Coronary artery (tissue), 2 donors: ENCODE measurements at regions not wholly inside any gene's neighbourhood (a gene's known extent, or its start where the extent isn't known, plus 50 kb on each side); places are given as distances from the start of the nearest gene placed in this dataset.
"Not testable (repeated sequence)": the region's sequence is repeated elsewhere in the genome, so short reads cannot be mapped to it uniquely, and the experiment has no call there.

Experiments used
- DNase-seq: peaks from one replicate; pipeline ENCODE4 v3.0.0-alpha.2; 2017; ENCODE audit warnings: low spot score
- H3K27ac ChIP-seq, 2 donors: fragments of 200-600 bp; sonication (generic); one replicate each; pipeline ENCODE4 v1.5.1; 2016 to 2019
- H3K4me3 ChIP-seq: fragments of 200-600 bp; sonication (generic); 2 replicates; pipeline ENCODE4 v1.5.1; 2016; ENCODE audit warnings: mild to moderate bottlenecking, moderate library complexity
- CTCF ChIP-seq: fragments of 200-600 bp; sonication (generic); IDR thresholded peaks from one replicate; pipeline ENCODE4 v1.5.1; 2019; ENCODE audit warnings: antibody characterized with exemption

DNA sequence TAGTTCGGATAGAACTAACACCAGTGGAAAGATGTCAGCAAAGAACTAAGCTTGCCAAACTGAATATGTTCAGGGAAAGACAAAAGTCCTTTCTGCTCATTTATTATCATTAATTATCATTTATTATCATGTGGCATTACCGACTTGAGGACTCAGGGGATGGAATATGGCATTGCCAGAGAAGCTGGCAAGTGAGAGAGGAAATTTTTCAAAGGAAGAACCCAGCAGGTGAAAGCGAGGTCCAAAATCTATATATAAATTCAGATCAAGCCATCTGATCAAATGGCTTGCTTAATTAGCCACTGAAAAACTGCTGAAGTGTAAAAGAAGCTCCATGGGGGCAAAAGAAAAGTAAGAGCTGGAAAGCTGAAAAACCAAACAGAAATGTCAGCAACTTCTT, 1049.6 kb upstream of the SEMA6A start:
- TF ChIP-seq CTCF = no peak
- Histone ChIP-seq H3K4me3 (no peak overlapping the region), H3K27ac (no peak overlapping the region)
- DNase-seq = no peak

- no peak for TF ChIP-seq CTCF
- no peak overlapping the region for H3K27ac ChIP-seq
- DNase-seq = no peak
- H3K4me3 ChIP-seq = no peak overlapping the region
These were observed 1048.6 kb upstream of the SEMA6A start for GRCh38 chr5:117623042-117623805.

GRCh38 chr5:117621921-117622320, 1047.3 kb upstream of the SEMA6A start:
- no peak for DNase-seq
- Histone ChIP-seq H3K27ac (no peak overlapping the region), H3K4me3 (no peak overlapping the region)
- no peak for TF ChIP-seq CTCF

DNA sequence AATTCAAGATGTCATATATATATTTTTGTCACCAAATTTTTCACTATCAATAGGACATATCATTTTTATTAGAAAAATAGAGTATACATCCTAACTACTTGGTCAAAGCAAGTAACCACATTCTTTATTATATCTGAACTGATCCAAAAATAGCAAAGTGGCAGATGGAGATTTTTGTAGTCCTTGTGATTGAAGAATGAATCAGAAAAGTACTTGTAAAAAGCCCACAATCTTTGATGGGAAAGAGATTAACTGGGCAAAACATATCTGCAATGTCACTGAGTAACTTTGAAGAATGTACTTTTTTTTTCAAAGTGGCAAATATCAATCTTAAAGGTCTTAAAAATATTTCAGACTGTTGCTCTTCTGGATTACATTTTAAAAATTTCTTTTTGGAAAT, 1040.6 kb upstream of the SEMA6A start:
- DNase-seq = no peak
- no peak overlapping the region for H3K27ac ChIP-seq
- no peak overlapping the region for H3K4me3 ChIP-seq
- TF ChIP-seq CTCF = no peak

- no peak for DNase-seq
- Histone ChIP-seq H3K4me3 (no peak overlapping the region), H3K27ac (no peak overlapping the region)
- no peak for TF ChIP-seq CTCF
These were observed 1039.8 kb upstream of the SEMA6A start for GRCh38 chr5:117614408-117614807.

DNA sequence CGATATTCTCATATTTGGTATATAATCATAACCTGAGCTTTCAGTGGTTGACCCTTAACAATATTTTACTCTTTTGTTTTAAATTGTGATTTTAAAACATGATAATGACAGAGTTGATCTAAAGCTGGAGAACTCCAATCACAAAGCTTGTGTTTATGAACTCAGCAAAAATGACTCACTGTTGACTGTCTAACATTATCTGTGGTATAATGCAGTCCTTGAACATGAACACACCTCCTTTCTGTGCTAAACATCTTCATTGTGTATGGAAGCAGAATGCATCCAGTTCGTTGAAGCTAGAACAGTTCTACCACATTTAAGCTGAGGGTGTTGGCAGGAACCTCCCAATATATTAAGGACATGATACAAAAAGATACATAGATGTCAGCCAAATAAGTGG, 1030.2 kb upstream of the SEMA6A start:
- Histone ChIP-seq H3K27ac (no peak overlapping the region), H3K4me3 (no peak overlapping the region)
- no peak for DNase-seq
- no peak for TF ChIP-seq CTCF

GRCh38 chr5:117599811-117600210, 1025.2 kb upstream of the SEMA6A start:
- H3K27ac ChIP-seq, DNase-seq, H3K4me3 ChIP-seq: not testable (repeated sequence)
